ENCODE measurements at regions not wholly inside any gene's neighbourhood (a gene's known extent, or its start where the extent isn't known, plus 50 kb on each side); places are given as distances from the start of the nearest gene placed in this dataset.
"Not testable (repeated sequence)": the region's sequence is repeated elsewhere in the genome, so short reads cannot be mapped to it uniquely, and the experiment has no call there.

GRCh38 chr2:8587920-8588830 lies 93.7 kb upstream of the ID2 start:
- no peak for DNase-seq

GRCh38 chr2:8588831-8589191 lies 93.0 kb upstream of the ID2 start:
- no peak for DNase-seq

GRCh38 chr2:8589721-8590120 lies 92.1 kb upstream of the ID2 start:
- DNase-seq = no peak

GRCh38 chr2:8590938-8591337 lies 90.9 kb upstream of the ID2 start:
- no peak for DNase-seq

- DNase-seq = no peak
Observed at GRCh38 chr2:8592736-8593135, 89.1 kb upstream of the ID2 start.

- DNase-seq = no peak
Observed at GRCh38 chr2:8593243-8593642, 88.6 kb upstream of the ID2 start.

GRCh38 chr2:8594731-8595427 lies 87.0 kb upstream of the ID2 start:
- DNase-seq = no peak

- no peak for DNase-seq
Observed at GRCh38 chr2:8595428-8595805, 86.4 kb upstream of the ID2 start.

- no peak for DNase-seq
Observed at GRCh38 chr2:8595811-8596600, 85.8 kb upstream of the ID2 start.

GRCh38 chr2:8597094-8597493 lies 84.8 kb upstream of the ID2 start:
- no peak for DNase-seq

- no peak for DNase-seq
Observed at GRCh38 chr2:8597559-8598225, 84.2 kb upstream of the ID2 start.

GRCh38 chr2:8598295-8599165 lies 83.3 kb upstream of the ID2 start:
- no peak for DNase-seq

GRCh38 chr2:8599421-8600242 lies 82.2 kb upstream of the ID2 start:
- no peak for DNase-seq

GRCh38 chr2:8600456-8600855 lies 81.4 kb upstream of the ID2 start:
- DNase-seq = no peak

GRCh38 chr2:8602809-8603208 lies 79.0 kb upstream of the ID2 start:
- no peak for DNase-seq

GRCh38 chr2:8603356-8603755 lies 78.5 kb upstream of the ID2 start:
- DNase-seq = not testable (repeated sequence)

- DNase-seq = no peak
Observed at GRCh38 chr2:8604262-8604661, 77.6 kb upstream of the ID2 start.

- no peak for DNase-seq
Observed at GRCh38 chr2:8605351-8606065, 76.3 kb upstream of the ID2 start.

- DNase-seq = no peak
Observed at GRCh38 chr2:8606226-8606625, 75.6 kb upstream of the ID2 start.

All from right hindlimb (tissue), 1 donor.